Right ventricle myocardium superior (tissue), 1 donor: ENCODE measurements at regions not wholly inside any gene's neighbourhood (a gene's known extent, or its start where the extent isn't known, plus 50 kb on each side); places are given as distances from the start of the nearest gene placed in this dataset.

Experiments
- ATAC-seq: fragments of 200-7000 bp; cut with Tn5 transposase; one replicate; pipeline ENCODE4 v1.9.1; 2020; ENCODE audit warnings: mild to moderate bottlenecking; ENCODE audit not compliant: poor library complexity
- DNase-seq: peaks from one replicate; pipeline ENCODE4 v3.0.0-alpha.2; 2020
- intact Hi-C: fragments of 100-400 bp; cut with DNase I; formaldehyde crosslinking; loops from one replicate; pipeline ENCODE4 v1.11.2; 2022
- donor health status: DM: no; HTN: yes; CAD: no; lungs with severe emphysema.

DNA sequence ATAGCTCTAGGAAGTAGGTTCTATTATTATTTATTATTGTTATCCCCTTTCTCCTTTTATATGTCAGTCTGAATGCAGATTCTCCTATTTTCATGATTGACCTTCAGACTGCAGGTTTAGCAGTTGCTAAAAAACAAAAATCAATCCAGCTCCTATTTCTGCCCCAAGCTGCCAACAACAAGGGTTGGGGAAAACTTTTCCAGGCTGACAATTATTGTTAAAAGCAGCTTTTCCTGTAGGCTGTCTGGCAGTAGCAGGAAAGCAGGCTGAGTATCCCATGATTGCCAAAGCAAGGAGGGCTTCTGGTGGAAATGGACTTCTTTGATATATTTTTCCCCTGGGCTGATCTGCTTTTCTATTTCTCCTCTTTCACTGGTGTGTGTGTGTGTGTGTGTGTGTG is 78.0 kb upstream of the CTLA4 start:
- ATAC-seq (no peak), DNase-seq (no peak)
- intact Hi-C loops = no loop called here

DNA sequence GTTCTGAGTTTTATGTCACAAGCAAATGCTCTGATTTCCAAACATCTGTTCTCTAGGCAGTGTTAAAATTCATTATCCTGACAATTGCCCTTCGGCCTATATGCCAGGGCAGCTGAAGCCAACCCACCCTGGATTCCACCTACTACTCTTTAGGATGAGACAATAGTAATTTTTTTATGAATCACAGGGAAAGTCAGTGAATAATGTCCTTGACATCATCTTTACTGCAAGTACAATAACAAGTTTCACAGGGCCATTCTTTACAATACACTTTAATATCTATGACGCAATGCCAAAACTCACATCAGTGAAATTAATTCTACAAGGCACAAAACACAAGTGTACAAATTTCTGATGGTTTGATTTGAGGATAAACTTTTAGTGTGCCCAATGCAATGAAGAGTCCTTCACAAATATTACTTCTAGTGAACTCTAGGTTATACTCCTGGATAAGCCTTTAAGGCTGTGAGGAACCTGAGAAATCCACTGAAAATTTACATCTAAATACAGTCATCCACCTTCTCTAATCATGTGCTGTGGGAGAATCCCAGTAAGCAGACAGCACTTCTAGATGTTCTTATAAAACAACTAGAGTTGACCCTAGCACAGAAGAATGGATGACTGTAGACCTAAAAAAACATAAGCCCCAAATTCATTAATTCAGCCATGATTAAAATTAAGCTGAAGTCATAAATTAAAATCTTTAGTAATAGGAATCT is 77.3 kb upstream of the CTLA4 start:
- DNase-seq = no peak
- ATAC-seq = no peak
- intact Hi-C loops = no loop called here

DNA sequence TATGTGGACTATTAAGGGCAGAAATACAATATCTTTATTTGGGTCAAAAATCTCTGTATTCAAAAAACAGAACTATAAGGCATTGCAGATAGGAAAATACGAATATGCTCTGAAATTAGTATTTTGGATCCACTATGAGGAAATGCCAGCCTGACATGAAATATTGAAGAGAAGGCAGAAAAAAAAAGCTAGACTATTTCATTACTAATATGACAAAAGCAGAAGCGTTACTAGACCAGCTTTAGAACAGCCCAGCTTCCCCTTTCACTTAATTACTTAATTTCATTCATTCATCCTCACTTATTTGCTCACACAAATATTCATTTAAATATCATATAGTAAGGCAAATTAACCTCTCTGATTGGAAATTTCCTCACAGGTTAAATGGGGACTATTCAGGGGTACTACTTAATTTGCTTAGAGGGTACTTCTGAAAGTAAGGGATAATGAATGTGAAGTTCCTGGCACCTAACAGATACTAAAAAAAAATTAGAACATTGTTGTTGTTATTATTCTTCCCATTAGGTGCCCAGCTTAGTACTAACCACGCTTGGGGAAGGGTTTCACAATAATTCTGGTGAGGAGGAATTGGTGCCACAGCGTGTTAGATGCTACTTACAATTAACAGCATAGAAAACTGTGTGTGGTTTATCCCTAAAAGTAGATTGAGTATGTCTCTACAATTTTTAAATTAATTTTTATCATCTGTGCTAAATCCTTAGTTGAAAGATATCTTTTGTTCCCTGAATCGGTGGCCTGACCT is 71.1 kb upstream of the CTLA4 start:
- DNase-seq = no peak
- ATAC-seq = peak; percentile 51
- intact Hi-C loops = no loop called here

DNA sequence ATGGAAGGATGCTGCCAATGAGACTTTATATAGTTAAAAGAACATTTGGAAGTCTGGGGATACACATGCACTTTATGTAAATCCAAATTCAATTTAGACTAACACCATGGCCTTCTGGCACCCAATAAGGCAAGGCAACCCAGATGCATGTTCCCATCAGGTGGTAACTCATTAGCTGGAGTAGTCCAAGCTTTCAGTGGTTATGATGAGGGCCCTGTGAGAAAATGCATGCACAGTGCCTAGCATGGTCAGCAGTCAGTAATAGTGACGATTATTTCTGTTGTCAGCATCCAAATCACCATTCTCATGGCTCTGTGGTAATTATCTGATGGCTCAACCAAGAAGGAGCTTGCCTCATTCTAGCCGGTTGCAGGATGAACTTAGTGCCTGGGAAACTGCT is 70.3 kb upstream of the CTLA4 start:
- DNase-seq = no peak
- intact Hi-C loops = no loop called here
- no peak for ATAC-seq

DNA sequence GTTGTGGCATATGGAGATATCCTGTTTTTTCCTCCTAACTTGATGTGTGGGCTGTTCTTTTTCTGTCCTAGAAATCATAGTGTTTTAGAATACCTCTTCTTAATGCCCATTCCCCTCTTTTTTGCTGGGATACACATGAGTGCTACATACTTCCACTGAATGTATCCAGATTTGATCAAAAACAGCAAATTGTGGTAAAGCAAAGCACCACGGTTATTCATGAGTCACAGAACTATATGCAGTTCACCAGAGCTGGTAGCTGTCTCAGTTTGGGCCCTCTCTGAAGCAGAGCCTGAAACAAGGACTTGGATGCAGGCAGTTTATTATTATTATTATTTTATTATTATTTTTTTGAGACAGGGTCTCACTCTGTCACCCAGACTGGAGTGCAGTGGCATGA is 69.9 kb upstream of the CTLA4 start:
- no peak for DNase-seq
- ATAC-seq = no peak
- intact Hi-C loops = no loop called here

DNA sequence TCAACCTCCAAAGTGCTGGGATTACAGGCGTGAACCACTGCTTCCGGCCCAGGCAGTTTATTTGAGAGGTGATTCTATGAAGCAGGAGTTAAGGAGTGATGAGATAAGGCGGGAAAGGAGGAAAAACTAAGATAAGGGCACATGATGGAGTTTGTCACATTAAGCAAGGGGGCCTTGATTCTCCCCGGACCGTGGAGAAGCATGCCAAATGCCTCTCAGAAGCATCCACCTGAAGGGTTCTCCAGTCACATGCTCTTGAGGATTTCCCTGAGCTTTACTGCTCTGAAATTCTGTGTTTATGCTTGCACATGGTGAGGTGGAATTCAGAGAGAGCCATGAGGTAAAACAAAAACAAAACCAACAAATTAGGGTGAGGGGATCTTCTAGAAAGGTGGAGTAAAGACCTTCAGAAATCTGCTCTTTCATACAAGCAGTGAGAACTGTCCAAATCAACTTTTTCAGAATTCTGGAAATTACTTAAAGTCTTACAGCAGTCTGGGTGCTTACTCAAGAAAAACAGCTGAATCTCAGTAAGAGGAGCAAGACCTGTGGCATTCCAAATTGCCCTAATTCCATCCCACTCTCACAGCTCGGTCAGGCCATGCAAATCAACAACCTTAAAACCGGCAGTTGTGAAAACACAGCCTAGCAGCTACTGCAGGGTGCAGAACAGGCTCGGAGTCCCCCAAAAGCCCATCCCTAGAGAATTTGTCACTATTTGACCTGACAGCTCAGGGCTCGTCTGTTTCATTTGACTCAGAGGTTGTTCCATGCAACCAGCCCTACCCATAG is 69.1 kb upstream of the CTLA4 start:
- intact Hi-C loops = no loop called here
- DNase-seq (no peak), ATAC-seq (no peak)

DNA sequence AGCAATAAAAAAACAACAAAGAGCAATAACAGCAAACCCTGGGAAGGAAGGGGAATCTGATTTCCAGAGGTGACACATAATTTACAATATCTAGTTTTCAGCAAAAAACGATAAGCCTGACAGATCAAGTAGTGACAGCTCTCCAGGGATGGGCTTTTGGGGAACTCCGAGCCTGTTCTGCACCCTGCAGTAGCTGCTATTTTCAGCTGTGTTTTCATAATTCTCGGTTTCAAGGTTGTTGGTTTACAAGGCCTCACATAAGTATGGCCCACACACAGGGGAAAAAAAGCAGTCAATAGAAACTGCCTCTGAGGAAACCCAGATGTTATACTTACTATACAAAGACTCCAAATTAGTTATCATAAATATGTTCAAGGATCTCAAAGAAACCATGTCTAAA is 67.7 kb upstream of the CTLA4 start:
- no peak for DNase-seq
- intact Hi-C loops = no loop called here
- no peak for ATAC-seq

DNA sequence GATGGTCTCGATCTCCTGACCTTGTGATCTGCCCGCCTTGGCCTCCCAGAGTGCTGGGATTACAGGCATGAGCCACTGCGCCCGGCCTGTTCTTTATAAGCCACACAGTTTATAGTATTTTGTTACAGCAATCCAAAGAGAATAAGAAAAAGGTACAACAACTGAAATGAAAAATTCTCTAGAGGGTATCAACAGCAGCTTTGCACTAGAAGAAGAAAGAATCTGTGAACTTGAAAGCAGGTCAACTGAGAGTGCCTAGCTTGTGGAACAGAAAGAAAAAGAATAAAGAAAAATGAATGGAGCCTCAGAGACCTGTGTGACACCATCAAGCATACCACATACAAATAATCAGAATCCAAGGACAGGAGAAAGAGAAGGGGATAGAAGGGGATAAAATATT is 66.8 kb upstream of the CTLA4 start:
- intact Hi-C loops = no loop called here
- ATAC-seq = no peak
- no peak for DNase-seq

DNA sequence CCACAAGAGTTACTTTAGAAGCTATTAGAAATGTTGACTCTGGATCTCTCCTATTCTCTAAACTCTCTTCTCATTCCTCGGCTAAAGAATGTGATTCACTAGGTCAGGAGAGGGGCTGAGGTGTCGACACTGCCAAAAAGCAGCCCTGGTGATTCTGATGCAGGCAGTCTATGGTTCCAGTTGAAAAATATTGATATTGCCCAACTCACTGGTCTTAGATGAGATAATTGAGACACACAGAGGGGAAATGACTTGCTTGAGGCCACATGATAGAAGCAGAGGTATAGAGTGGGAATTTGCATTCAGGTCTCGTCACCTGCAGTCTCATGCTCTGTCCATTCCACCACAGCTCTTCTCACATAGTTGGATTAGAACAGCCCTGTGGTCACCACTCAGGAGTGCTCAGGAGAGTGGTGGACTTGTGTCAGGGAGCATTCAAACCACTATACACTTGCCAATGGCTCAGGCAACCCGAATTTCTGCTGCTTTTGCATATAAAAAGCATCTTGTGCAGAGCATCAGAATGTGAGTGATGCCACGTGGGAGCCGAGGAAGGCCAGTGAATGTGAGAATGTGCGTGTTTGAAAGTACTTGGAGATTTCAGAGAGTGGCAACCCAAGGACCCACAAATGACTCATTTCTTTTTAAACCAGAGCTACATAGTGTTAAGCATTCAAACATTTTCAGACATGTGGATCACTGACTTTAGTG is 65.1 kb upstream of the CTLA4 start:
- ATAC-seq (no peak), DNase-seq (no peak)
- intact Hi-C loops = no loop called here

DNA sequence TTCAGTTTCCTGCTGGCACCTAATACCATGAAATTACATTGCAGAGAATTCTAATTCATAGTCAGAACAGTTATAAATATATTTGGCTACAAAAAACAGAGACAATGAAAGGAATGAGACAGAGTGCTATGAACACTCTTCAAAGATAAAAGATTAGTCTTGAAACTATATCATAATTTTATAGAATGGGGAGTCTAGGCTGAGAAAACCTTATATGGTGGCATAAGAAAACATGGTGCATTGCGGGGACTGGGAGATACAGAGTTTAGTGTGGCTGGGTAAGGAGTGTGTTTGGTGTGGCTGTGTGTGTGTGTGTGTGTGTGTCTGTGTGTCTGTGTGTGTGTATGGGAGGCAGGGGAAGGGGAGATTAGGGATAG is 64.5 kb upstream of the CTLA4 start:
- intact Hi-C loops = no loop called here
- ATAC-seq (no peak), DNase-seq (no peak)

DNA sequence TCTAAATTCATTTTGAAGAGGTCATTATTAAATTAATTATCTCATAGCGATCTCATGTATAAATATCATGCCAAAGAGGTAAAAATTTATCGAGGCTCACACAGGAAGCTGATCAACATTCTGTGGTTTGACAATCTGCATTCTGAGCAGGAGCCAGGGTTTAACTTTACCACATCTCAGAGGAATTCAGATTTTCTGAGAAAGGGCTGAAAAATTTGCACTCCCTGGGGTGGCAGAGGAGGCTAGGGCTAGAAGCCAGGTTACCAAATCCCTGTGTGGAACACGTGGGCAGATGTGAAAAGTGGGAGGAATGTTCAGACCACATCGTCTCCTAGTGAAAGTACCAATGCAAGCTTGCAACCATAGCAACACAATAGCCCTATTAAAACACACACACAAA is 63.5 kb upstream of the CTLA4 start:
- intact Hi-C loops = no loop called here
- DNase-seq = no peak
- ATAC-seq = peak; percentile 85

DNA sequence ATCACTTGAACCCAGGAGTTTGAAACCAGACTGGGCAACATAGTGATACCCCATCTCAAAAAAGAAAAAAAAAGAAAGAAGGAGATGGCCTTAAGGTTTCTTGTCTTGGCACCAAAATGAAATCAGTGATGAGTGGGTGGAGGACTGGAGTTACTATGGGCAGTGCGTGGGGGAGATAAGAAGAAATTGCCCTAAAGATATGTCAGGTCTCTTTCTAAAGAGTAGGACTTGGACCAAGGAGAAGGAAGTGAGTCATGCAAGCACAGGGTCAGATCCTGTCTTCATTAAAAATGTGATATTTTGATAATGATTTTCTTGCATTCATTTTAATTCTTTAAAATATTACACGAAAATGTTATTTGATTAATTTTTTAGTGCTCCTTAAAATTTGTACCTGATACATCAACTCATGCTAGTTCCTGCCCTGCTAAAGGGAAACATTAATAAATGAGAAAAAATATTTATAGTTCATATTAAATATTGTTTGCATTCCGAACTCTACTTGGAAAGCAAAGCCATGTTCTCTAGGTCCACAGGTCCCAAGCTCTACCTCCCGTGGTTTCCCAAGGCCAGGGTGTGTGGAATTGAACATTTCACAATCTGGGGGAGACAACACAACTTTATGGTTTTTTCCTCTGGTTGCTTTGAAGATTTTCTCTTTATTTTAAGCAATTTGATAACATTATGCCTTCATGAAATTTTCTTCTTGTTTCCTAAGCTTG is 62.6 kb upstream of the CTLA4 start:
- ATAC-seq (no peak), DNase-seq (no peak)
- intact Hi-C loops = no loop called here

DNA sequence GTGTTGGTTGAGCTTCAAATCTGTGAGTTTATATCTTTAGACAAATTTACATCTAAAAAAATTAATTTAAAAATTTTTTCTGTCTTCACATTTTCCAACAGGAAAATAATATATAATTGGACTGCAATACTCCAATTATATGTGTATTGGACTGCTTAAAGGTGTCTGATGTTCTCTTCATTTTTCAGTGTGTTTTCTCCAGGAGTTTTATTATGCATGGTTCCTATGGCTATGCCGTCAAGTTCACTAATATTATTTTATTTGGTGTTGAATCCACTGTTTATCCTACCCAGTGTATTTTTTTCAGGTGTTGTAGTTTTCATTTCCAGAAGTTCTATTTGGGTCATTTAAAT is 62.1 kb upstream of the CTLA4 start:
- ATAC-seq = no peak
- intact Hi-C loops = no loop called here
- no peak for DNase-seq

DNA sequence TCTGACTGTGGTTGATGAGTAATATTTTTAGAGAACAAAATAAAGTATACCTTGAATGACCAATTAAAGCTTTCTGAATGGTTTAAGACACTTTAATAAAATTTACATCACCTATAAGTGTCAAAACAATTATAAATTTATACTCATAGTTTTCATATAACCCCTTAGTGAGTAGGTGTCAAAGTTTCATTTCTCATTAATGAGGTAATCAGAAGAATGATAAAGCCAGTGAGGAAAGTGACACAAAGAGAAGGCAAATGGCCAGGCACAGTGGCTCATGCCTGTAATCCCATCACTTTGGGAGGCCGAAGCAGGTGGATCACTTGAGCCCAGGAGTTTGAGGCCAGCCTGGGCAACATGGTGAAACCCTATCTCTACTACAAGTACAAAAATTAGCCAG is 60.8 kb upstream of the CTLA4 start:
- ATAC-seq (no peak), DNase-seq (no peak)
- intact Hi-C loops = no loop called here

DNA sequence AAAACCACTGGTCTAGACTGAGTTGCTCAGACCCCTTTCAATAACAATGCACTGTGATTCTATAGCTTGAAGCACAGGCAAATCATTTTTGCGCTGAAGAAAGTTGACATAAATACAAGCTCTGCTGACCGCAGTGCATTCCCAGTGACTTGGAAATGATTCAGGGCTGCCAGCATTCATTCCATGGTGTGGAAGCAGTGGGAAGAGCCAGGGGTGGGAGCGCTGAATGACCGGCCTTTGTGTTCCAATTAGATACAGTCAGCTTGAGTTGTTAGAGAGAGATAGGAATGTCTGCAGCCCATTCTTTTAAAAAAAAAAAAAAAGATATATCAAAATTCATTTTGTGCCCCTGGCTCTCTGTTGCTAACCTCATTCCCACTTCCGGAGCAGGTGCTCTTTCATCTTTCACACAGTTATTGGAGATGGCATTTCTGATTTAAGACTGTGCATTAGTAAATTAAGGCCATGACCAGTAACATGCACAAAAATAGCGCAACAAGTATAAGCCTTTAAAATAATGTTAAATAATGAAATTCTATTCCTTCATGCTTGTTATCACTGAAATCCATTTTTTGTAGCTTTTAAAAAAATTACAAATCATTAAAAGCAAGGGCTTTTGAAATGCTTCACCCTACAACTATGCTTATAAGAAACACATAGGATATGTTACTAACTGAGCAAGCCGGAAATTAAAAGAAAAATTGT is 59.4 kb upstream of the CTLA4 start:
- no peak for ATAC-seq
- DNase-seq = no peak
- intact Hi-C loops = no loop called here

DNA sequence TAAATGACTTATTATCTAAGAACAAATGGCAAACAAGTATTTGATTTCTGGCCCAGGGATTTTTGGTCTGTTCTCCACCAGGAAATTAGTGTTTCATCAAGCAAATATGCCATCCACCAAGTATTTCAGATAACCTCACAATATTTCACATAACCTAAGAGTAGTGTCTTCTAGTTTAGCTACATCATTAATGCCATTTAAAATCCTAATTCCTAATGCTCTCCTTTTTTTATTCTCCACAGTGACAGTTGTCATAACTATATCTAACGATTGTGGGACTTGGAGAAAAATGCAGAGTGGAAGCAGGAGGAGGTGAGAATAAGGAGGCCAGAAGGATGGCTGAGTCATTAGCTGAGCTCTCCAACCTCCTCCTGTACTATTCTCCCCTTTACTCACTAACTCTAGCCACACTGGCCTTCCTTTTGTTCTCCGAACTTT is 58.5 kb upstream of the CTLA4 start:
- intact Hi-C loops = no loop called here
- no peak for ATAC-seq
- no peak for DNase-seq

DNA sequence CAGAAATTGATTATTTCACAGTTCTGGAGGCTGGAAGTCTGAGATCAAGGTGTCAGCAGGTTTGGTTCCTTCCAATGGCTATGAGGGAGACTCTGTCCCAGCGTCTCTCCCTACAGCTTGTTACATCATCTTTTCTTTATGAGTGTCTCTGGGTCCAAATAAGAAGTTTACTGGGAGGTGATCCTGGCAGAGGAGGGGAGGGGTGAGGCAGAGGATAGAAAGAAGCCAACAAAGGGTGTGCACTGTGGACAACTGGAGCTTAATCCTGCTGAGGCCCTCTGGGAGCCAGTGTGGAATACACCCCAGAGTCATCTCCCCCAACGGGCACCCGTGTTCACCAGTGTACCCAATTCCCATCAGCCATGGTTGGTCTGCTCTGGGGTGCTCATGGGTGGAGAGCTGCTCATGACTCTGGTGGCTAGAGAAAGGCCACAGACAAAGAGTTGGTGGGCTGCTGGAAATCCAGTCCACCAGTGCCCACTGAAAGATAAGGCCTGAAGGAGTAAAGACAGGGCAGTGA is 57.5 kb upstream of the CTLA4 start:
- DNase-seq (no peak), ATAC-seq (no peak)
- intact Hi-C loops = no loop called here
